NCI-H2171 (cell line): ENCODE measurements at regions not wholly inside any gene's neighbourhood (a gene's known extent, or its start where the extent isn't known, plus 50 kb on each side); places are given as distances from the start of the nearest gene placed in this dataset.

Experiments
- DNase-seq: peaks from one replicate; lab custom pipeline; 2025; lab: John Stamatoyannopoulos, UW

GRCh38 chr4:53813998-53814397 is 222.7 kb upstream of the LNX1 start:
- DNase-seq, result no peak

- no peak for DNase-seq
These were observed 219.4 kb upstream of the LNX1 start for GRCh38 chr4:53810643-53811042.

DNA sequence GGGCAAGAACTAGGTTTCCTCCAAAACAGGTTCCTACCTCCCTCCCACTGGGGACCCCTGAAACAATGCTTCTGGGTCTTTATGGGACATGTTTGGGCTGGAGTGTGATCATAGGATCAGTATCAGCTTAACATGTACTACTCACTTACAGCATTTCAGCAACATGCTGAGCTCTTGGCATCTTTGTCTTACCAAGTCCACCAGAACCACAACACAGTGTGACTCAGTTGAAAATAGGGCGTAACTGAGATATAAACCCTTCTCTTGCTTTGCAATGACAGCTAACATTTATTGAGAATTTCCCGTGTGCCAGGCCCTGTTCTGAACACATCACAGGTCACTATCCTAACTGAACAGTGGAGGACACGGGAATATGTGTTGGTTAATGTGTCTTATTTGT is 218.5 kb upstream of the LNX1 start:
- DNase-seq, result no peak

DNA sequence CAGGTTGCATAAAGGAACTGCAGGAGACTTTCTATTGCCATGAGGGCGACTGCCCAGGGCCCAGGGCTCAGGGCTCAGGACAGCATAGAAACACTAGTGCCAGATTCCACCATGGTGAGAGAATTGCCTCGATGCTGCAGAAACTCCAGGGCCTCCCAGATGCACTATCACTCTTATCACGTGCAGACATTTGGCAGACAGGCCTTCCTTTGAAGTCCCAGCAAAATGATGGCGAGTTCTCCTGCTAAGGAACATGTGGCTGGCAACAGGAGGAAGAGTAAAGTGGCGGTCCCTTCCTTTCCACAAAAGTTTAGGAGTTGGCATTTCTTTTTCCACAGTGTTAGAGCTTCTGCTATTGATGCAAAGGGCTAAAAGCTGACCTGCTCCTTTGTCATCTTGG is 214.0 kb upstream of the LNX1 start:
- DNase-seq, result no peak

DNA sequence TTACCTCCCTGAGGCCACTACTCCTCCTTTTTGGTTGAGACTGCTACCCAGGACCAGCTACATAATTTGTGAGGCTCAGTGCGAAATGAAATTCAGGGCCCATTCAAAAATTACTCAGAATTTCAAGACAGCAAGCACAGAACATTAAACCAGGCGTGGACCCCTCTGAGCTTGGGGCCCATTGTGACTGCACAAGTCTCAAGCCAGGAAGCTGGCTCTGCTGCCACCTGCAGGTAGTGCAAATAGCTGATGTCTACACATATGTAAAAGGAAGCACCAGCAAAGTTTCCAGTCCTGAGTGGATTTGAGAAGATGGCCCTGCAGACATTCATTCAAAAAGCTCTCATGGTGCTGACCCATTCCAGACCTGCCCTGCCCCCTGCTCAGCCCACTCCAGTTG is 213.4 kb upstream of the LNX1 start:
- no peak for DNase-seq

DNA sequence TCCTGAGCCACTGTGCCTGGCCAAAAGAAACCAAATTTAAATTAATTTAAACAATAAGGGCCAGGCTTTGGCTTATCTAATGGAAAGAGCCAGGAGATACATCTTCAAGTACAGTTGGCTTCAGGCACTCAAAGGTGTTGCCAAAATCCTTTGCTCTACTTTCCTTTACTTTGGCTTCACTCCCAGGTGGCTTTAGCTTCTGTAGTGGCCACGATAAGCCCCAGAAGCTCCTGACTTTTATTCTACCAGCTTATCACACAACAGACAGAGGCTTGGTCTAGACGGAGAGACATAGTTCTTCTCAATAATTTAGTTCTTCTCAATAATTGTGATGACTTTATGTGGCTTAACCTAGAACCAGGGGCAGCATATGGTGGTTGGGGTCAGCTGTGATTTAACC is 211.2 kb upstream of the LNX1 start:
- DNase-seq, result no peak

DNA sequence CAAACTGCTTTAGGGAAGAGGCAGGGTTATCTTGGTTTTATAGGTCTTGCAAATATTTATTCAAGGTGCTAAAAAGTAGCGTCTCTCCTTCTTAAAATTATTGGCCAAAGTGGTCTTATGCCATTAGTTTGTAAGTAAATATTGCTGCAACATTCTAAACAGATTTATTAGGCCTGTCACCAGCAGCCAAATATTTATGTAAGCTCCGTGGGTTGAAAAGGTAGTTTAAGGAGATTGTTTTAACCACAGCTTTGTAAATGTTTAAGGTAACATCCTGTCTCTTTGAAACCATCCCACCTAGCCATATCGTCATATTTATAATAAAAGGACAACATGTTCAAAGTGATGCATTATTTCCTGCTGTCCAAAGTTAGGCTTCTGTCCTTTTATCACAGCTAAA is 210.1 kb upstream of the LNX1 start:
- no peak for DNase-seq

- no peak for DNase-seq
These were observed 209.5 kb upstream of the LNX1 start for GRCh38 chr4:53800741-53801140.

DNA sequence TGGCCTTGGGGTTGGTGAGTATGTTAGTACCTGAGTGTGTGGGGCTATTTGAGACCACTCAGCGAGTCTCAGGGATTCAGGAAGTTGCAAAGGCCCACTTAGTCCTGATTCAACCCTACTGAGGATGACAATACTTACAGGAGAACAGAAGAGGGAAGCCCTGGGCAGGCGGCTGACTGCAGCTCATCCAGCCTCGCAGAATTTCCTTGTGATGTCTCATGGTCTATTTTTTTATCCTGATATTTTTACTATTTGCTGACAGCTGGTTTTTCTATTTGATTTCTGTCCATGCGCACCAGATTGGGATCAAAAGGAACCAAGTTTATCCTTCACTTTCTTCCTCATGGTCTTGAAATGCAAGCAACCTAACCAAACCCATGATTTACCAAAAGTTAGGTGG is 201.8 kb upstream of the LNX1 start:
- no peak for DNase-seq

GRCh38 chr4:53790286-53790685 is 199.0 kb upstream of the LNX1 start:
- no peak for DNase-seq

DNA sequence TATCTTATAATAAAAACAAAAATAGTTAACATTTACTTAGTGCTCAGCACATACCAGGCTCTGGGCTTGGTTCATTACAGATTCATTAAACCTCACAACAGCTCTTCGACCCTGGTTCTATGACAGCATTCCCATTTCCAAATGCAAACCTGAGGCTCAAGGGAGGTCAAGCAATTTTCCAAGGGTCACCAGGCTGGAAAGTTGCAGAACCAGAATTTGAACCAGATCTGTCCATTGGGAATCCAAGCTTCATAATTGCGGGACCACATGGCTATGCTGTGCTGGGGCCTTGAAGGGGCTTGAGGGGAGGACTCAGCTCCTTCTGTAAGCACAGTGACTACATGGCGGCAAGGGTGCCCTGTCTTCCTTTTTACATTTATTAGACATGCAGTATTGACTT is 197.3 kb upstream of the LNX1 start:
- no peak for DNase-seq

- peak; percentile 40 for DNase-seq
These were observed 196.7 kb upstream of the LNX1 start for GRCh38 chr4:53788011-53788410.

DNA sequence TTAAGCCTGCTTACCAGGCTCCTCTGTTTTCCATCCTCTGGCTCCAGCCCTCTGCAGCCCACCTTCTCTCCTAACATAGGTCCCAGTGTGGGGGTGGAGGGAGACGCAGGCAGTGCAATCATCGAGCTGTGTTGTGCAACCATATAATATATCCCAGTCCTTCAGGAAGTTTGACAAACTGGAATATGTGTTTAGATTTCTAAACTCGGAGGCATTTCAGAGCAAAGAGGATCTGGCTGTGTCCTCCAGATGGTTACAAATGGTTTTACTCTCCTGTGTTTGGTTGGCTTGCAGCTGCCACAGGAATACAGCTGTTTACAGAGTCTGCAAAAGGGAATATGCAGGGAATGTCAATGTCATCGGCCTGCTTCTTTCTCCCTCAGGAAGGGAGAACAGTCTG is 195.3 kb upstream of the LNX1 start:
- DNase-seq, result no peak

DNA sequence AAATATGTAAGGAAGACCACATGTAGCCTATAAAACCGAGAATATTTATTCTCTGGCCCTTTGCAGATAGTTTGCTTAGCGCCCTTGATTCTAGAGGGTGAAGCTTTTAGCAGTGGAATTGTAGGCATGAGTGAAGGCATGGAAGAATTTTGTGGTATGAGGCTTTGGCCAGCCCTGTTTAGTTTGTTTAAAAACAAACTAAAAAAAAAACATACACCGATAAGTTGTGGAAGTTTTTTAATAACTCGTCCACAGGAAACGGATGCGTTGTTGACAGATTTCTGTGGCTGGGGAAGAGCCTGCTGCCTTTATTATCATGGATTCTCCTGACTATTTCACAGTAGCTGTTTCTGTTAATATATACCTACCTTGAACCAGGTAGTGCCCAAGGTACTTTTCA is 194.7 kb upstream of the LNX1 start:
- no peak for DNase-seq

DNA sequence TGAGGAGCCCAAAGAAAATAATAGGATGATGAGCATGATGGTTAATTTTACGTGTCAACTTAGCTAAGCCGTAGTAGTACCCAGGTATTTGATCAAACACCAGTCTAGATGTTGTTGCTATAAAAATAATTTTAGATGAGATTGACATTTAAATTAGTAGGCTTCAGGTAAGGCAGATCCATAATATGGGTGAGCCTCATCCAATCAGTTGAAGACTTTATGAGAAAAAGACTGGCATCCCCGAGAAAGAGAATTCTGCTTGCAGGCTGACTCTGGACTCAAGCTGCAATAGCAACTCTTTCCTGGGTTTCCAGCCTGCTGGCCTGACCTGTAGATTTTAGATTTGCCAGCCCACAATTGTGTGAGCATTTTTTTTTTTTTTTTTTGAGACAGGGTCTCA is 192.8 kb upstream of the LNX1 start:
- DNase-seq, result no peak

DNA sequence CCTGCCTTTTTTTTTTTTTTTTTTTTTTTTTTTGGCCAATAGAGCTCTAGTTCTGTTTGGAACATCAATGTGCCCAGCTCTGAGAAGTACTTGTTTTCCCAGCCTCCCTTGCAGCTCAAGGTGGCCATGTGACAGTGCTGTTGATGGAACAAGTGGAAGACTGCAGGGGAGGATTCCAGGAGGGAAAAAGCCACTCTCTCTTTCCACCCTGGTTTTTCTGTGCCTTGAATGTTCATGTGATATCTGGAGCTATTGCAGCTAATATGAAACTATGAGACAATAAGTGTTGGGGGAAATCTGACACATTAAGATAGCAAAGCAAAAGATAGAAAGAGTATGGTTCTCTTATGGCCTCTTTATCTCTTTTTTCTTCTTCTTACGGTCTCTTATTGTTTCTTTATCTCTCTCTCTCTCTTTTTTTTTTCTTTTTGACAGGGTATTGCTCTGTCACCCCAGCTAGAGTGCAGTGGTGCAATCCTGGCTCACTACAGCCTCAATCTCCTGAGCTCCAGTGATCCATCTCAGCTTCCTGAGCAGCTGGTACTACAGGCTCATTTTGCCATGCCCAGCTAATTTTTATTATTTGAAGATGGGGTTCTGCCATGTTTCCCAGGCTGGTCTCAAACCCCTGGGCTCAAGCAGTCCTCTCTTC is 192.0 kb upstream of the LNX1 start:
- DNase-seq, result no peak

- no peak for DNase-seq
These were observed 191.2 kb upstream of the LNX1 start for GRCh38 chr4:53782458-53782845.

GRCh38 chr4:53781629-53782457 is 190.6 kb upstream of the LNX1 start:
- no peak for DNase-seq

- DNase-seq, result no peak
These were observed 189.6 kb upstream of the LNX1 start for GRCh38 chr4:53780736-53781400.

DNA sequence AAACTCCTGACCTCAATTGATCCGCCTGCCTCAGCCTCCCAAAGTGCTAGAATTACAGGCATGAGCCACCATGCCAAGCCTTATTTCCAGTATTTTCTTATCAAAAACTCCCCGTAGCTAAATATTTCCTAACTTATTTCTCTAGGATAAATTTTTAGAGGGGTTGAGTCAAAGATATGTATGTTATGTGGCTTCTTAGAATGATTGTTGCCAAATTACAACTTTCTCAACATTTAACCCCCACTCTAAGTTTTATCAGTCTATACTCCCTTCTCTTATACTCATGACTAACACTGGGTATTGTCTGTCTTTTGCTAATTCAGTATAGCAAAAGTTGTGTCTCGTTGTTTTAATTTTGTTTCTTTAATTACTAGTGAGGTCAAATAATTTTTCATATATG is 187.7 kb upstream of the LNX1 start:
- DNase-seq, result no peak

- no peak for DNase-seq
These were observed 186.9 kb upstream of the LNX1 start for GRCh38 chr4:53778155-53778554.

- no peak for DNase-seq
These were observed 186.1 kb upstream of the LNX1 start for GRCh38 chr4:53777244-53777984.

DNA sequence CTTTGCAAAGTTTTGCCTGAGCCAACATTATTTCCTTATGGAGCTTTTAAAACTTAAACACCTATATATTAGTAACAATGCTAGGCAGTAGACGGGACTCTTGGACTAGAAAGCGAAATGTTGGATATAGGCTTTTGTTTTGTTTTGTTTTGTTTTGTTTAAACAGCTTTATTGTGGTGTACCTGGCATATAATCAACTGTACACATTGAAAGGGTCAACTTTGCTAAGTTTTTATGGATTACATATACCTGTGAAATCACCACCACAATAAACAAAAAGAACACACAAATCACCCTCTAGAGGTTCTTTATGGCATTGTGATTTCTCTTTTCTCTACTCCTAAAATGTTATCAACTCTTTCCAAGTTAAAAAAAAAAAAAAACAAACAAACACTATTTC is 184.9 kb upstream of the LNX1 start:
- DNase-seq, result no peak
